ENCODE measurements at regions not wholly inside any gene's neighbourhood (a gene's known extent, or its start where the extent isn't known, plus 50 kb on each side); places are given as distances from the start of the nearest gene placed in this dataset.

GRCh38 chr3:27642796-27643195 lies 79.3 kb downstream of the EOMES start:
- TF ChIP-seq EZH2 (IDR thresholded peaks at IDR 0.05): no peak
- TF ChIP-seq POLR2AphosphoS5 (IDR thresholded peaks at IDR 0.05; ENCODE audit: borderline replicate concordance, low read depth, low read length): no peak

Data from SK-N-MC (cell line).